ENCODE measurements at regions not wholly inside any gene's neighbourhood (a gene's known extent, or its start where the extent isn't known, plus 50 kb on each side); places are given as distances from the start of the nearest gene placed in this dataset.
"Not testable (repeated sequence)": the region's sequence is repeated elsewhere in the genome, so short reads cannot be mapped to it uniquely, and the experiment has no call there.

- DNase-seq: not testable (repeated sequence)
Measured at GRCh38 chr4:43672265-43672885, 776.2 kb downstream of the KCTD8 start.

GRCh38 chr4:43680421-43680820 is 768.2 kb downstream of the KCTD8 start:
- DNase-seq: no peak

- DNase-seq: no peak
Measured at GRCh38 chr4:43682551-43682950, 766.1 kb downstream of the KCTD8 start.

- DNase-seq: no peak
Measured at GRCh38 chr4:43690116-43690515, 758.5 kb downstream of the KCTD8 start.

GRCh38 chr4:43693876-43694275 is 754.7 kb downstream of the KCTD8 start:
- DNase-seq: no peak

- no peak for DNase-seq
Measured at GRCh38 chr4:43709443-43709842, 739.2 kb downstream of the KCTD8 start.

GRCh38 chr4:43716721-43717395 is 731.8 kb downstream of the KCTD8 start:
- DNase-seq: no peak

- no peak for DNase-seq
Measured at GRCh38 chr4:43718369-43718768, 730.2 kb downstream of the KCTD8 start.

GRCh38 chr4:43732829-43733426 is 715.7 kb downstream of the KCTD8 start:
- no peak for DNase-seq

- no peak for DNase-seq
Measured at GRCh38 chr4:43742083-43742482, 706.5 kb downstream of the KCTD8 start.

GRCh38 chr4:43754566-43754965 is 694.0 kb downstream of the KCTD8 start:
- DNase-seq: no peak

GRCh38 chr4:43757147-43757546 is 691.5 kb downstream of the KCTD8 start:
- no peak for DNase-seq

- DNase-seq: no peak
Measured at GRCh38 chr4:43758836-43759235, 689.8 kb downstream of the KCTD8 start.

- no peak for DNase-seq
Measured at GRCh38 chr4:43763029-43763610, 685.5 kb downstream of the KCTD8 start.

GRCh38 chr4:43765514-43765913 is 683.1 kb downstream of the KCTD8 start:
- no peak for DNase-seq

- DNase-seq: no peak
Measured at GRCh38 chr4:43766648-43767047, 682.0 kb downstream of the KCTD8 start.

- DNase-seq: peak; percentile 26 to 32
Measured at GRCh38 chr4:43776371-43776770, 672.2 kb downstream of the KCTD8 start.

- no peak for DNase-seq
Measured at GRCh38 chr4:43778187-43778915, 670.3 kb downstream of the KCTD8 start.

GRCh38 chr4:43781125-43781524 is 667.5 kb downstream of the KCTD8 start:
- no peak for DNase-seq

GRCh38 chr4:43782391-43782790 is 666.2 kb downstream of the KCTD8 start:
- no peak for DNase-seq

- DNase-seq: no peak
Measured at GRCh38 chr4:43816116-43816515, 632.5 kb downstream of the KCTD8 start.

- no peak for DNase-seq
Measured at GRCh38 chr4:43822621-43823020, 626.0 kb downstream of the KCTD8 start.

- DNase-seq: no peak
Measured at GRCh38 chr4:43835869-43836268, 612.7 kb downstream of the KCTD8 start.

Measured in AML-193 (cell line).